ENCODE measurements at regions not wholly inside any gene's neighbourhood (a gene's known extent, or its start where the extent isn't known, plus 50 kb on each side); places are given as distances from the start of the nearest gene placed in this dataset.

DNA sequence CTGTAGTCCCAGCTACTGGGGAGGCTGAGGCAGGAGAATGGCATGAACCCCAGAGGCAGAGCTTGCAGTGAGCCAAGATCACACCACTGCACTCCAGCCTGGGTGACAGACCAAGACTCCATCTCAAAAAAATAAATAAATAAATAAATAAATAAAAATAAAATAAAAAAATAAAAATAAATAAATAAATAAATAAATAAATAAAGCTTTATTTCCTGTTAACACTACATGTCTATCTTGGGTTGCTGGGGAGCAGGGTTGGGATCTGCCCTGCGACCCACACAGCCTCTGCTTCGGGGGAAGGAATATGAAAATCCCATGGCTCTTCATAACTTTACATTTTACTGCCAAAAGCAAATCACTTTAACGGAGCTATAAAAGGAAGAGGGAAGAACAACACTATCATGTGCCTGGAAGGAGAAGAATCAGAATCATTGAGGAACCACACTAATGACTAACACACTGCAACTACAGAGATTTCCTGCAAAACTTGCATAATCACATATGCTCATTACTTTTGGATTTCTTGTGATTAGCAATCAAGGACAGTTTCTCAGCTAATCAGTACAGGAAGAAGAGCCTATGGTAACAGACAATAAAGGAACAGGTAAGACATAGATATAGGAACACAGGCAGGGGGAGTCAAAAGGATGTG lies 72.8 kb upstream of the CD55 start:
- TF ChIP-seq, protein P1, sequence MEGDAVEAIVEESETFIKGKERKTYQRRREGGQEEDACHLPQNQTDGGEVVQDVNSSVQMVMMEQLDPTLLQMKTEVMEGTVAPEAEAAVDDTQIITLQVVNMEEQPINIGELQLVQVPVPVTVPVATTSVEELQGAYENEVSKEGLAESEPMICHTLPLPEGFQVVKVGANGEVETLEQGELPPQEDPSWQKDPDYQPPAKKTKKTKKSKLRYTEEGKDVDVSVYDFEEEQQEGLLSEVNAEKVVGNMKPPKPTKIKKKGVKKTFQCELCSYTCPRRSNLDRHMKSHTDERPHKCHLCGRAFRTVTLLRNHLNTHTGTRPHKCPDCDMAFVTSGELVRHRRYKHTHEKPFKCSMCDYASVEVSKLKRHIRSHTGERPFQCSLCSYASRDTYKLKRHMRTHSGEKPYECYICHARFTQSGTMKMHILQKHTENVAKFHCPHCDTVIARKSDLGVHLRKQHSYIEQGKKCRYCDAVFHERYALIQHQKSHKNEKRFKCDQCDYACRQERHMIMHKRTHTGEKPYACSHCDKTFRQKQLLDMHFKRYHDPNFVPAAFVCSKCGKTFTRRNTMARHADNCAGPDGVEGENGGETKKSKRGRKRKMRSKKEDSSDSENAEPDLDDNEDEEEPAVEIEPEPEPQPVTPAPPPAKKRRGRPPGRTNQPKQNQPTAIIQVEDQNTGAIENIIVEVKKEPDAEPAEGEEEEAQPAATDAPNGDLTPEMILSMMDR (IDR thresholded peaks at IDR 0.05; ENCODE audit: low read length): no peak
- no peak for TF ChIP-seq EZH2 (IDR thresholded peaks at IDR 0.05; ENCODE audit: borderline replicate concordance, low read length)

Measured in OCI-LY1 (cell line).